B cell (primary cell): ENCODE measurements at regions not wholly inside any gene's neighbourhood (a gene's known extent, or its start where the extent isn't known, plus 50 kb on each side); places are given as distances from the start of the nearest gene placed in this dataset.

ENCODE experiments used
- ATAC-seq: fragments of 200-7000 bp; cut with Tn5 transposase; one replicate; pipeline ENCODE4 v1.10.0; 2021; ENCODE audit warnings: low read depth, mild to moderate bottlenecking, moderate number of reproducible peaks, moderate library complexity
- CTCF ChIA-PET: fragments of 350-600 bp; sonication (Branson Sonifier 250); formaldehyde crosslinking; loops from one replicate; lab custom pipeline; 2021; ENCODE audit warnings: antibody characterized with exemption, inconsistent platforms; lab: Charles Lee
- POLR2A ChIA-PET: fragments of 350-600 bp; sonication (Branson Sonifier 250); formaldehyde crosslinking; loops from one replicate; lab custom pipeline; 2021; ENCODE audit warnings: antibody characterized with exemption; lab: Charles Lee
- DNase-seq: peaks from one replicate; pipeline ENCODE4 v3.0.0; 2013
- H2AFZ ChIP-seq: 2 replicates; pipeline ENCODE4 v1.6.1; 2012; ENCODE audit warnings: mild to moderate bottlenecking, low read depth, low read length; ENCODE audit not compliant: insufficient read depth, poor library complexity, severe bottlenecking
- H3K27ac ChIP-seq, 2 donors: 1 replicate in 1 of 2; 2 replicates in 1 of 2; pipeline ENCODE4 v1.5.1; 2012 to 2013; ENCODE audit warnings: low read length in 2 of 2, mild to moderate bottlenecking in 2 of 2, moderate library complexity in 1 of 2
- H3K27me3 ChIP-seq, 4 experiments: fragments of 200-600 bp in 1 of 4; sonication (generic) in 1 of 4; replicated peaks in 1 of 4; 1 replicate in 2 of 4; 2 replicates in 2 of 4; pipeline versions ENCODE4 v1.6.1 to v1.7.0; 2013 to 2016; ENCODE audit warnings: low read length in 3 of 4, mild to moderate bottlenecking in 2 of 4, mixed read lengths in 1 of 4, moderate library complexity in 1 of 4; ENCODE audit not compliant: insufficient read depth in 4 of 4, control insufficient read depth in 3 of 4; ENCODE audit errors: control extremely low read depth in 1 of 4
- H3K36me3 ChIP-seq, 2 experiments: replicated peaks in 1 of 2; 1 replicate in 1 of 2; 2 replicates in 1 of 2; pipeline versions ENCODE4 v1.6.1 to v1.7.1; 2013; ENCODE audit warnings: low read length in 1 of 2; ENCODE audit not compliant: insufficient read depth in 2 of 2, control insufficient read depth in 1 of 2; ENCODE audit errors: control extremely low read depth in 1 of 2, extremely low read depth in 1 of 2
- H3K4me1 ChIP-seq, 2 donors: fragments of 200-600 bp in 1 of 2; sonication (generic) in 1 of 2; 1 replicate in 1 of 2; 2 replicates in 1 of 2; pipeline versions ENCODE4 v1.5.1 to v1.6.1; 2013 to 2017; ENCODE audit warnings: low read length in 2 of 2; ENCODE audit not compliant: control insufficient read depth in 2 of 2, insufficient read depth in 2 of 2
- H3K4me2 ChIP-seq: replicated peaks from 2 replicates; pipeline ENCODE3; 2012; ENCODE audit warnings: mild to moderate bottlenecking, low read depth, low read length; ENCODE audit not compliant: poor library complexity, severe bottlenecking
- H3K4me3 ChIP-seq, 5 experiments: fragments of 200-600 bp in 1 of 5; sonication (generic) in 1 of 5; 1 replicate in 3 of 5; 2 replicates in 2 of 5; pipeline versions ENCODE4 v1.5.1 to v1.7.0; 2011 to 2016; ENCODE audit warnings: low read length in 4 of 5, mild to moderate bottlenecking in 4 of 5, low read depth in 2 of 5, control low read depth in 1 of 5, moderate library complexity in 1 of 5; ENCODE audit not compliant: insufficient read depth in 1 of 5; ENCODE audit errors: control extremely low read depth in 1 of 5, extremely low read depth in 1 of 5
- H3K79me2 ChIP-seq: fragments of 200-600 bp; sonication (generic); one replicate; pipeline ENCODE4 v1.6.0; 2016; ENCODE audit warnings: low read length; ENCODE audit not compliant: control insufficient read depth, insufficient read depth
- H3K9ac ChIP-seq: fragments of 200-600 bp; sonication (generic); 2 replicates; pipeline ENCODE4 v1.6.1; 2017; ENCODE audit warnings: mild to moderate bottlenecking, low read length, moderate library complexity
- H3K9me3 ChIP-seq, 3 donors: one replicate each; pipeline versions ENCODE4 v1.6.1 to v1.7.1; 2013; ENCODE audit warnings: low read length in 2 of 3; ENCODE audit not compliant: control insufficient read depth in 2 of 3, insufficient read depth in 1 of 3; ENCODE audit errors: control extremely low read depth in 1 of 3
- H4K20me1 ChIP-seq: 2 replicates; pipeline ENCODE4 v1.6.0; 2012; ENCODE audit warnings: mild to moderate bottlenecking, low read length; ENCODE audit not compliant: insufficient read depth, control insufficient read depth, poor library complexity, severe bottlenecking
- H3K27ac Mint-ChIP-seq: one replicate; pipeline ENCODE4 v1.8.0; 2021; ENCODE audit warnings: mixed read lengths
- H3K27me3 Mint-ChIP-seq: one replicate; pipeline ENCODE4 v1.8.0; 2021; ENCODE audit warnings: mixed read lengths
- H3K4me1 Mint-ChIP-seq: one replicate; pipeline ENCODE4 v1.8.0; 2021; ENCODE audit warnings: mixed read lengths
- H3K4me3 Mint-ChIP-seq: one replicate; pipeline ENCODE4 v1.8.0; 2021; ENCODE audit warnings: mixed read lengths
- H3K9me3 Mint-ChIP-seq: one replicate; pipeline ENCODE4 v1.8.0; 2022; ENCODE audit warnings: mixed read lengths; ENCODE audit not compliant: insufficient read depth
- CTCF ChIP-seq: fragments of 200-600 bp; IDR thresholded peaks from one replicate; pipeline ENCODE4 v1.8.0; 2022; ENCODE audit warnings: antibody characterized with exemption, mild to moderate bottlenecking
- EZH2 ChIP-seq: IDR thresholded peaks from 2 replicates; pipeline ENCODE4 v1.6.1; 2012; ENCODE audit warnings: borderline replicate concordance, low read depth, mild to moderate bottlenecking, moderate library complexity, low read length; ENCODE audit not compliant: insufficient read depth, poor library complexity, severe bottlenecking
- WGBS: methylation state at CpG from one replicate; pipeline ENCODE4 v1.1.5; 2013; ENCODE audit warnings: missing lambda C conversion rate; ENCODE audit not compliant: insufficient coverage; 5-methylcytosine and 5-hydroxymethylcytosine counted together
- intact Hi-C: fragments of 100-400 bp; cut with micrococcal nuclease; formaldehyde crosslinking; loops from one replicate; pipeline ENCODE4 v1.10.0; 2022

GRCh38 chr2:52423111-52423510 lies 1344.5 kb upstream of the CHAC2 start:
- Histone ChIP-seq H3K4me1 (no peaks in the 10 kb centered on the region), H3K79me2 (no peaks in the 10 kb centered on the region), H3K4me2 (no peak overlapping the region), H3K27me3 (no peaks in the 10 kb centered on the region), H3K9me3 (peaks cover 0 to 4% (median 0%) of the 10 kb centered on the region in 3 donors), H3K36me3 (no peaks in the 10 kb centered on the region), H4K20me1 (no peaks in the 10 kb centered on the region), H3K27ac (no peak overlapping the region), H3K4me3 (no peak overlapping the region), H2AFZ (no peak overlapping the region), H3K9ac (no peak overlapping the region)
- ATAC-seq: no peak
- Mint-ChIP-seq H3K9me3 (no peaks in the 10 kb centered on the region), H3K27ac (no peak overlapping the region), H3K27me3 (no peaks in the 10 kb centered on the region), H3K4me1 (no peaks in the 10 kb centered on the region), H3K4me3 (no peak overlapping the region)
- intact Hi-C loops: no loop called here
- TF ChIP-seq CTCF (no peak), EZH2 (no peak)
- ChIA-PET CTCF (no interaction called here), POLR2A (no interaction called here)
- WGBS: no CpG with 5 or more reads among the region's 1 CpG
- no peak for DNase-seq

- Histone ChIP-seq H3K79me2 (no peaks in the 10 kb centered on the region), H3K36me3 (no peaks in the 10 kb centered on the region), H2AFZ (no peak overlapping the region), H3K27me3 (no peaks in the 10 kb centered on the region), H3K9me3 (peaks cover 0 to 4% (median 0%) of the 10 kb centered on the region in 3 donors), H3K4me3 (no peak overlapping the region), H3K4me2 (no peak overlapping the region), H4K20me1 (no peaks in the 10 kb centered on the region), H3K27ac (no peak overlapping the region), H3K4me1 (no peaks in the 10 kb centered on the region), H3K9ac (no peak overlapping the region)
- Mint-ChIP-seq H3K9me3 (no peaks in the 10 kb centered on the region), H3K4me1 (no peaks in the 10 kb centered on the region), H3K27ac (no peak overlapping the region), H3K4me3 (no peak overlapping the region), H3K27me3 (no peaks in the 10 kb centered on the region)
- TF ChIP-seq EZH2 (no peak), CTCF (no peak)
- ATAC-seq (no peak), DNase-seq (no peak)
- ChIA-PET POLR2A (no interaction called here), CTCF (no interaction called here)
- intact Hi-C loops: no loop called here
Observed at GRCh38 chr2:52416340-52416739, 1351.3 kb upstream of the CHAC2 start.
